HS-5 (cell line): ENCODE measurements at regions not wholly inside any gene's neighbourhood (a gene's known extent, or its start where the extent isn't known, plus 50 kb on each side); places are given as distances from the start of the nearest gene placed in this dataset.
"Not testable (repeated sequence)": the region's sequence is repeated elsewhere in the genome, so short reads cannot be mapped to it uniquely, and the experiment has no call there.

ENCODE experiments used
- DNase-seq: peaks from one replicate; pipeline ENCODE4 v3.0.0-alpha.2; 2012; ENCODE audit warnings: low read depth

DNA sequence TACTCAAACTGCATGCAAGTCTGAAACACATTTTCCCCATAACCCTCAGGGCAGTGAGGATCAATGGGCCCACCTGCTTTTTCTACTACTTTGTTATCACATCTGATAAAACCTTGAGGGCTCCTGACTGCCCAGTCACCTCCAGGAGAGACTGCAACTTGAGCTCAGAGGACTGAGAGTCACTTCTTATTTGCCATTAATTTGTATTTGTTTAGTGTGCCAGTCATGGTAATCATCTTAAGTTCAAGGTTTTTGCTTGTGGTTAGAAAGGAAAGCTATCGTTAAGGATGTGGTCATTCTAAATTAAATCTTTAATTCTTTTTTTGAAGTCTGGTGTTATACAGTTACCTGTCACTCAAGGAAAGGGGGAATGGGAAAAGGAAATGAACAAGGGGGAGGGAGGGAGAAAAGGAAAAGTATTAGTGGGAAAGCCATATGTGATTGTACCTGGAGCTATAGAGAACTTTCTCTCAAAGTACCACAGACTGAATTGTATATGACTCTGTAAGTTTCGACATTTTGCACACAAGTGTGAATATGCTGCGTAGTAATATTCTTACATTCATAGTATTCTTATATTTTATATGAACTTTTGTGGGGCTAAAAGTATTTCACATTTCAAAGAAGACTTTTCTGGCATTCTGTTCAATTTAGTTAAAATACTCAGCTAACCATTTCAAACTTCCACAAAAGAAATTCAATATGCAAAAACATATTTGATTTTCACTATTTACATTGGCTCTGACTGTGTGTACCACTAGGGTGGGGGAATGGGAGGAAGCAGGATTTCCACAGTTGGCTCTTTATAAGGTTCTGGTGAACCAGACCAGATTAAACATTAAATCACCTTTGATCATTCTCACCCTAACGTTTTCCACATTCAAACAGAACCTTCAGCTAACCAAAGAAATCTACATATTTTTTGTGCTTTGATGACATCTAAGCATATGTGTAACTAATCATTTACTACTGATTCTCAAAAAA, 166.5 kb upstream of the ATP11B start:
- DNase-seq: no peak

- DNase-seq: no peak
Measured at GRCh38 chr3:182628531-182628930, 164.8 kb upstream of the ATP11B start.

GRCh38 chr3:182629521-182629920, 163.8 kb upstream of the ATP11B start:
- no peak for DNase-seq

GRCh38 chr3:182631183-182632076, 161.9 kb upstream of the ATP11B start:
- no peak for DNase-seq

- no peak for DNase-seq
Measured at GRCh38 chr3:182632077-182632393, 161.3 kb upstream of the ATP11B start.

DNA sequence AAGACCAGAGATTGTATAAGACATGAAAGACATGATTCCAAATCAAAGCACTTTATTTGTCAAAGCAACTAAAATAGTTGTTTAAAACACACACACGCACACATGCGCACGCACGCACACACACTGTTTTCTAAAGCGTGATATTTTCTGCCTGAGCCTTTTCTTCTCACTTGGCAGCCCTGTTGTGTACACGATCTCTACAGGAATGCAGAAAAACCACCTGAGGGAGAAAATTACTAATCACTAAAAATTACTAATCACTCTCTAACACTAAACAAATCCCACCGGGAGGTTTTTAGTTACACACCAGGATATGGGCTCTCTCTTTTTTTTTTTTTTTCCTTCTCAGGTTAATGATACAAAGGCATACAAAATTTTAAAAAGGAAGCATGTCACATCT, 160.1 kb upstream of the ATP11B start:
- no peak for DNase-seq

GRCh38 chr3:182636646-182637045, 156.7 kb upstream of the ATP11B start:
- DNase-seq: peak; percentile 13

DNA sequence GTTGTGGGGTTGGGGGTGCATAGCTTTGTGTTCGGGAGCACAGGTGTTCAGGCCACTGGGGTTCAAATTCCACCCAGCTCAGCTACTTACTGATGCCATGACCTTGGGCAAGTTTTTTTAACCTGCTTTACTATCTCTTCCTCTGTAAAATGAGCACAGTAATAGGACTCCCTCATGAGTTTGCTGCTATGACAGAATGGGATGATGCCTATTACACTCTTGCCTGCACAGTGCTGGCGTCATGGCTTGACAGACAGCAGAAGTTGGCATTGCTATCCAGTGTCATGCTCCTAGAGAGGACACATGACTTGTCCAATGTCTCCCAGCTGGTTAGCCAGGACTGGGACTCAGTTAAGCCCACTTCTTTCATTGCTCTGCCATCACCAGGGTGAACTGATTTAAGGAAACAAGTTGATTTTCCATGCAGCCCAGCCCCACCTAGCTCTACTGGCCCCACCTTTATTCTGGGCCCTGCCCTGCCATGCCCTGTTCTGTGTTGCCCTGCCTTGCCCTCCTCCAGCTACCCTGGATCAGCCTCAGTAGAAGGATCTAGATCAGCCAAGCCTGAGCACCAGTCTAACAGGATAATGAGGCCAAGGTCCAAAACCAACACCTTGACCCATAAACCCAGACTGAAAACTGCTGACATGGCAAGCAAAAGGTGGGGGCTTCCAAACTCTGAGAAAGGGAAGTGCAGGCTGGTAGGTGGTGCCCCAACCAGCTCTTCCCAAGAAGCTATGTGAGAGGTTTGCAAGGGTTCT, 155.8 kb upstream of the ATP11B start:
- no peak for DNase-seq

DNA sequence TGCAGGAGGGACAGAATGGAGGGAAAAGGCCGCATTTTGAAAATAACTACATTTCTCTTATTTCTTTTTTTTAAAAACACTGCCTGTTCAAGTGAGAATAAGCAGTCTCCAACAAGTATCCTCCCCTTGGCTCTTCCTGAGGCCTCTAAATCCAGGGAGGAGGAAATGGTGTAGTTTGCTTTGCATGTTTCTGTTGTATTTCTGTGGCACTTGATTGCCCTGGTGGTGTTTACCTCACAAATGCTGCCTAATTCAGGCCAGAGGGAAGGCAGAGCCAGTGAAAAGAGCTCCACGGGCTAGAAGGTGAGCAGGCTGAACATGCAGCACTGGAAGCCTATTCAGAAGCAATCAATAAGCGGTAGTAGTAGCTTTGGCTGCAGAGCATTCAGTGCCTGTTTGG, 149.3 kb upstream of the ATP11B start:
- no peak for DNase-seq

- DNase-seq: no peak
Measured at GRCh38 chr3:182644790-182645433, 148.4 kb upstream of the ATP11B start.

DNA sequence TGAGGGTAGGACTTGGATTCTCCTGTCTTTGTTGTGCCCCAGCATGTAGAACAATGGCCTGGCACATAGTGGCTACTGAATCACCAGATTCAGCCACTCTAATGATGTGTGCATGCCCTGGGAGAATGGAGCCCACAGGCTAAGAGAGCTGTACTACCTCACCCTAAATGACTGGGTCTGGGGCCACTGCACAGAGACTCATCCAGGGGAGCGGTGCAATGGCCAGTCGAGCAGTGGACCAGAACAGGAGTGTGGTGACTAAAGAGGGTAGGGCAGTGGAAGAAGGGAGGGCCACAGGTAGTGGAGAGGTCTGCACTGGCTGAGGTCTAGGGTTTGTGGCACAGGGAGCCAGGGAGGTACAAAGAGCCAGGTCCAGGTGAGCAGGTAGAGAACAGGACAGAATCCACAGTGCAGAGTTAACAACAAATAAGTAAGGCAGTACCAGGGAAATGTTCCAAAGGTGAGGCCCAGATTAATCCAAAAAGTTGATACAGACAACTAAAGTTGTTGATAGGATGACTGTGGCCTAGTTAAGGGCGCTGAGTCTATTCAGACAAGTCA, 142.7 kb upstream of the ATP11B start:
- no peak for DNase-seq

GRCh38 chr3:182651461-182651860, 141.8 kb upstream of the ATP11B start:
- DNase-seq: no peak

- not testable (repeated sequence) for DNase-seq
Measured at GRCh38 chr3:182653065-182653464, 140.2 kb upstream of the ATP11B start.

DNA sequence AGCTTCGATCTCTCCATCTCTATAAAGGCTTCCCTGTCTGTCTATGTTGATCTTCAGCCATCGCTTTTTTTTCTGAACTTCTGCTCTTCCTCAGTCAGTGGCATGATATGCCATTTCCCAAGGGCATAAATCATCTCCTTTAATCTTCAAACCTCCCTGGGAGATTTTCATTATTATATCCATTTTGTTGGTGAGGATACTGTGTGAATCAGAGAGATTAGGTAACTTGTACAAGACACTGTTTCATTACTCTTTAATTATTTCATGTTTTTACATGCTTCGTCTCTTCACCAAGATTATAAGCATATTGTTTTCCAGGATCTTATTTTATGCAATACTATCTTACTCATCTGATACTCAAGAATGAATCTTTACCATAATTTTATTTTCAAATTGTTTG, 124.8 kb upstream of the ATP11B start:
- no peak for DNase-seq

DNA sequence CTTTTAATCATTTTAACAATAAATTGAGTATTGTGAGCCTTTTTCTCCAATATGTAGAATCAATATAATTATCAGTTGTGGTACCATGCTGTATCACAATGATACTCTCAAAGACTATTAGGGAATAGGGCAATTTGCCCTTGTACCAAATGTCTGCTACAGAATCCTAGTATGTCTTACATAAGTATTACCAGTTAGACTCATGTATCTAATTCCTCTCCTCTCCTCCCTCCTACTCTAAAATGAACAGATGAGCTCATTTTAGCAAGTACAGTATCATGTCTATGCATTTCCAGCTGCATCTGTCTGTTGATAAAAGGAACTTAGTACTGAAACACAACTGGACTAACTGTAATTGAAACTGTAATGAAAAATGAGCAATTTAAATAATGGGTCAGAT, 124.3 kb upstream of the ATP11B start:
- DNase-seq: no peak

- no peak for DNase-seq
Measured at GRCh38 chr3:182671541-182671940, 121.8 kb upstream of the ATP11B start.

DNA sequence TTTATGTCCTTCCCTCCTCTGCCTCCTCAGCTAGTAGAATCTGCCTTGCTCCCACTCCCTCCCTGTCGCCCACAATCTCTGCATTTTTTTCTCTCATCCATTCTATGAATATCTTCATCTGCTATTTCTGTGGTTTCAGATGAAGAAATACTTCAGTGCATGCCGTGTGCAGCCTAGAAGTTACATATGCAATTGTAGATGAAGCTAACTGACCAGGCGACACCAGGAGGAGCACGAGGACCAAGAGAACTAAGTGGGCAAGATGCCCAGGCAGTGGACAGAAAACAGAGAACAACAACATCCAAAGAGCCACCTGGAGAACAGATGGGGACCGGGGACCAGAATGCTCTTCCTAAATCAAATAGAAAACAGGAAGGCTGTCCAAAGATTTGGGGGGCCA, 121.4 kb upstream of the ATP11B start:
- peak; percentile 41 for DNase-seq

DNA sequence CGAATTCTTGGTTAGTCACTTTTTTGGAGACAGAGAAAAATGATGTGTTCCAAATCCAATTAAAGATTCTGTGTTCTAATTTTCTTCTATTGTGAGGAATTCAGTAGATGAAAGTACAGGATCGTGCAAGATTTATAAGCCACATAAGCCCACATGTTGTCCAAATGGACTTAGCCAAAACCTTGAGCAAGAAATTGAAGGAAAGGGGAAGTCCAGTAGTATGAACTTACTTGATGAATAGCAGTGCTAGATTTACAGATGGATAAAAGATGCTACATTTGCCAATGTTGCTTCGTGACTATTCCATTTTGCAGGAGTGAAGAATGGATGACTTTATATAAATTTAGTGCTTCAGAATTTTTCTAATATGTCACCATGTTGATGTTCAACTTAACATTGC, 120.0 kb upstream of the ATP11B start:
- DNase-seq: no peak

DNA sequence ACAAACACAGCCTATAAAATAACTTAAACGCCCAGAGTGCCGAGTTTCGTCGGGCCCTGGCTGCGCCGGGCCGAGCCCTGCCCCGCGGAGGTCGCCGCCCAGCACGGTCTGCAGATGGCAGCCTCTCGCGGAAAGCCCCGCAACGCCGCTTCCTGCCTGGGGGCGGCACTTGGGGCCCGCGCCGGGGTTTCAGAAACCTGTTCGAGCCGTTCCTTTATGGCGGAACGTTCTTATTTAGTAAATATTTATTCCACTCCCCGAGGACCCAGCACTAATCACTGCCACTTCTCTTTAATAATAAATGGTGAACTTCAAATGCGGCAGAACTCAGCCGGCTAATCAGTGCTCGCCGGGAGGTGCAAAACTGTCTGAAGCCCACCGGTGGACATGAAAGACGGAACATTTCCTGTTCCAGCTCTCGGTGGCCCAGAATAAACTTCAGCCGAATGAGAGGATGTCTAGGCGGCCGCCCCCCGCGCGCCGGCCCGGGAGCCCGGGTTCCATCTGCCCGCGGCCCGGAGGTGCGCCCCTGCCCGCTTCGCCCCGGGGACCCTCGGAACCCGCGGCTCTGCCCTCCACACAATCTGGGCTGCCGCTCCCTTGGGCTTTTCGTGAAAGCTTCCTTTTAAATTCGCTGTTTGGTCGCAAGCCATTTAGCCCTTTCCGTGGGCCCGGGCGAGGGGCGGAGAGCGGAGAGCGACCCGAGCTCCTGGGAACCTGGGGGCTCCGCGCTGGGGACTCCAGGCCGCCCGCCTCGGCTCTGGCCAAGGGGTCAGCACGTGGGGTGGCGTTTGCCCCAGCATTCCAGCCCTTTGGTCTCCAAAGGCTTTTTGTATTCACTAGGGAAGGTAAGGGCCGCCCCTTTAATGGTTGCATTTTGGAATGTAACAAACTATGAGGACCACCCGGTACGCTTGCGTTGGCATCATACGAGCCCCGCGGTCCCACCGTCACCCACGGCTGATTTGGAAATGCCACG, 110.8 kb upstream of the ATP11B start:
- no peak for DNase-seq

- DNase-seq: peak; percentile 50
Measured at GRCh38 chr3:182683453-182683852, 109.9 kb upstream of the ATP11B start.
